ENCODE measurements at regions not wholly inside any gene's neighbourhood (a gene's known extent, or its start where the extent isn't known, plus 50 kb on each side); places are given as distances from the start of the nearest gene placed in this dataset.

- TF ChIP-seq CTCF (IDR thresholded peaks at IDR 0.05) (no peak), POLR2A (IDR thresholded peaks at IDR 0.05) (no peak)
- DNase-seq, result no peak
- WGBS, 2 donors, result 80 to 100% methylated on average over 1 of the region's 1 CpG
These were observed 745.3 kb upstream of the EPHA6 start for GRCh38 chr3:96069065-96069464.

GRCh38 chr3:96070678-96071077, 743.7 kb upstream of the EPHA6 start:
- Histone ChIP-seq H3K27me3 (no peaks in the 10 kb centered on the region), H3K9me3 (peaks cover 0 to 6% (median 0%) of the 10 kb centered on the region in 3 donors), H3K4me1 (no peaks in the 10 kb centered on the region), H3K4me3 (no peak overlapping the region), H3K36me3 (replicated peaks in 1 of 2; ENCODE audit: insufficient read depth in 1 of 2, low read depth in 2 of 2) (no peaks in the 10 kb centered on the region), H3K27ac (no peak overlapping the region)
- DNase-seq (no peak), ATAC-seq (no peak)
- TF ChIP-seq POLR2A (IDR thresholded peaks at IDR 0.05) (no peak), CTCF (IDR thresholded peaks at IDR 0.05) (no peak)
- intact Hi-C loops (cut with DNase I), result no loop called here

More at GRCh38 chr3:96069065-96069464, 745.3 kb upstream of the EPHA6 start:
- no peak for ATAC-seq
- Histone ChIP-seq H3K27me3 (no peaks in the 10 kb centered on the region), H3K36me3 (replicated peaks in 1 of 2; ENCODE audit: insufficient read depth in 1 of 2, low read depth in 2 of 2) (no peaks in the 10 kb centered on the region), H3K9me3 (peaks cover 0 to 6% (median 0%) of the 10 kb centered on the region in 3 donors), H3K4me1 (no peaks in the 10 kb centered on the region), H3K4me3 (no peak overlapping the region), H3K27ac (no peak overlapping the region)
- intact Hi-C loops (cut with DNase I), result no loop called here

DNA sequence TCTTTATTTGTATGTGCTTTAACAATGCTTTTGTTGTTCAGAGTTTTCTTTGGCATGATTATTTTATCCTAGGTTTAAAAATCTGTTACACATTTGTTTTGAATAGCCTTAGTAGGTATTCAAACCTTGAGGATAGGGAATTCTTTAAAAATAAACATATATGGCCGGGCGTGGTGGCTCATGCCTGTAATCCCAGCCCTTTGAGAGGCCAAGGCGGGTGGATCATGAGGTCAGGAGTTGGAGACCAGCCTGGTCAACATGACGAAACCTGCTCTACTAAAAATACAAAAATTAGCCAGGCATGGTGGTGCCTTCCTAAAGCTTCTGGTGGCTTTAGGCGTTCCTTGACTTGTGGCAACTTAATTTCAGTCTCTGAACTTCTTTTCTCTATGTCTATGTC, 743.3 kb upstream of the EPHA6 start:
- ATAC-seq, result no peak
- WGBS, 2 donors, result 71 to 73% methylated on average over 5 of the region's 5 CpGs
- DNase-seq, result no peak
- Histone ChIP-seq H3K27ac (no peak overlapping the region), H3K27me3 (no peaks in the 10 kb centered on the region), H3K36me3 (replicated peaks in 1 of 2; ENCODE audit: insufficient read depth in 1 of 2, low read depth in 2 of 2) (no peaks in the 10 kb centered on the region), H3K9me3 (peaks cover 0 to 6% (median 0%) of the 10 kb centered on the region in 3 donors), H3K4me3 (no peak overlapping the region), H3K4me1 (no peaks in the 10 kb centered on the region)
- no peak for TF ChIP-seq CTCF (IDR thresholded peaks at IDR 0.05)
- TF ChIP-seq POLR2A (IDR thresholded peaks at IDR 0.05), result no peak
- intact Hi-C loops (cut with DNase I), result no loop called here

DNA sequence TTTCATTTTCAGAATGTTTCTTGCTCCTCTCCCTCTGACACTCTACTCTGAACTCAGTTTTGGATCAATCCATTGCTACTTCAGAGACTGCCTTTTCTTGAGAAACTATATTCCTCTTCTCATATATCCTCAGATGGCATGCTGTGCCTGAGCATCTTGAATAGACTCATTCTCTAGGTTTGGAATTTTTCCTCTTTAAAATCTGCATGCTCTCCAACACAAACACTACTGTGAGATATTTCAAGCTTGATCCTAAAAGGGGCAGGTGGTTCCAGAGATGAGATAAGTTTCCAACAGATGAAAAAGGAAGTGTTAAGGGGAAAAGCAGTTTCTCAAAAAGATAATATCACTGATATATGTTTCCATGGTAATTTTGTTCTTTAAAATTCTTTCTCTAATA, 742.2 kb upstream of the EPHA6 start:
- Histone ChIP-seq H3K27me3 (no peaks in the 10 kb centered on the region), H3K36me3 (replicated peaks in 1 of 2; ENCODE audit: insufficient read depth in 1 of 2, low read depth in 2 of 2) (no peaks in the 10 kb centered on the region), H3K4me3 (no peak overlapping the region), H3K4me1 (no peaks in the 10 kb centered on the region), H3K9me3 (peaks cover 0 to 6% (median 0%) of the 10 kb centered on the region in 3 donors), H3K27ac (no peak overlapping the region)
- DNase-seq (no peak), ATAC-seq (no peak)
- no peak for TF ChIP-seq CTCF (IDR thresholded peaks at IDR 0.05)
- TF ChIP-seq POLR2A (IDR thresholded peaks at IDR 0.05), result no peak
- intact Hi-C loops (cut with DNase I), result no loop called here

- ATAC-seq (no peak), DNase-seq (no peak)
- Histone ChIP-seq H3K27ac (no peak overlapping the region), H3K4me3 (no peak overlapping the region), H3K36me3 (replicated peaks in 1 of 2; ENCODE audit: insufficient read depth in 1 of 2, low read depth in 2 of 2) (no peaks in the 10 kb centered on the region), H3K4me1 (no peaks in the 10 kb centered on the region), H3K27me3 (no peaks in the 10 kb centered on the region), H3K9me3 (no peaks in the 10 kb centered on the region)
- WGBS, 2 donors, result 78 to 81% methylated on average over 1 of the region's 1 CpG
- no peak for TF ChIP-seq POLR2A (IDR thresholded peaks at IDR 0.05)
- TF ChIP-seq CTCF (IDR thresholded peaks at IDR 0.05), result no peak
- intact Hi-C loops (cut with DNase I), result no loop called here
These were observed 730.8 kb upstream of the EPHA6 start for GRCh38 chr3:96083610-96084009.

Data from body of pancreas (tissue), 4 donors.